MG63 (cell line): ENCODE measurements at regions not wholly inside any gene's neighbourhood (a gene's known extent, or its start where the extent isn't known, plus 50 kb on each side); places are given as distances from the start of the nearest gene placed in this dataset.

ENCODE experiments used
- DNase-seq: peaks from one replicate; pipeline ENCODE4 v3.0.0-alpha.2; 2020
- H3K27me3 ChIP-seq: fragments of 250-450 bp; sonication (Bioruptor Pico); 2 replicates; pipeline ENCODE4 v1.5.1; 2020; ENCODE audit warnings: mild to moderate bottlenecking, moderate library complexity
- H3K36me3 ChIP-seq: fragments of 250-450 bp; sonication (Bioruptor Pico); 2 replicates; pipeline ENCODE4 v1.5.1; 2020; ENCODE audit warnings: mild to moderate bottlenecking, moderate library complexity
- H3K4me3 ChIP-seq: fragments of 250-450 bp; sonication (Bioruptor Pico); 2 replicates; pipeline ENCODE4 v1.5.1; 2020; ENCODE audit warnings: mild to moderate bottlenecking, moderate library complexity
- H3K9me3 ChIP-seq: fragments of 250-450 bp; sonication (Bioruptor Pico); 2 replicates; pipeline ENCODE4 v1.5.1; 2020; ENCODE audit warnings: mild to moderate bottlenecking, moderate library complexity

GRCh38 chr22:48044487-48045060 lies 1282.1 kb downstream of the TBC1D22A start:
- H3K36me3 ChIP-seq = no peaks in the 10 kb centered on the region

GRCh38 chr22:48043581-48043980 lies 1281.1 kb downstream of the TBC1D22A start:
- DNase-seq = no peak
- Histone ChIP-seq H3K4me3 (no peak overlapping the region), H3K36me3 (no peaks in the 10 kb centered on the region), H3K27me3 (no peaks in the 10 kb centered on the region), H3K9me3 (no peaks in the 10 kb centered on the region)

More at GRCh38 chr22:48044487-48045060, 1282.1 kb downstream of the TBC1D22A start:
- Histone ChIP-seq H3K27me3 (no peaks in the 10 kb centered on the region), H3K9me3 (no peaks in the 10 kb centered on the region), H3K4me3 (no peak overlapping the region)
- no peak for DNase-seq

GRCh38 chr22:48042621-48043395 lies 1280.4 kb downstream of the TBC1D22A start:
- no peak overlapping the region for H3K4me3 ChIP-seq
- H3K27me3 ChIP-seq = no peaks in the 10 kb centered on the region
- H3K9me3 ChIP-seq = no peaks in the 10 kb centered on the region
- H3K36me3 ChIP-seq = no peaks in the 10 kb centered on the region
- DNase-seq = no peak

GRCh38 chr22:48039326-48039725 lies 1276.9 kb downstream of the TBC1D22A start:
- DNase-seq = no peak
- H3K4me3 ChIP-seq = no peak overlapping the region
- H3K27me3 ChIP-seq = no peaks in the 10 kb centered on the region
- no peaks in the 10 kb centered on the region for H3K36me3 ChIP-seq
- no peaks in the 10 kb centered on the region for H3K9me3 ChIP-seq

- H3K9me3 ChIP-seq = no peaks in the 10 kb centered on the region
- H3K4me3 ChIP-seq = no peak overlapping the region
- H3K36me3 ChIP-seq = no peaks in the 10 kb centered on the region
- DNase-seq = no peak
- H3K27me3 ChIP-seq = no peaks in the 10 kb centered on the region; the same call in 1 of the 2 replicates
These were observed 1275.2 kb downstream of the TBC1D22A start for GRCh38 chr22:48037618-48038017.

GRCh38 chr22:48035897-48036296 lies 1273.4 kb downstream of the TBC1D22A start:
- DNase-seq = no peak
- no peaks in the 10 kb centered on the region for H3K36me3 ChIP-seq
- H3K9me3 ChIP-seq = no peaks in the 10 kb centered on the region
- no peaks in the 10 kb centered on the region; the same call in 1 of the 2 replicates for H3K27me3 ChIP-seq
- H3K4me3 ChIP-seq = no peak overlapping the region

GRCh38 chr22:48031589-48031988 lies 1269.1 kb downstream of the TBC1D22A start:
- no peak for DNase-seq
- H3K36me3 ChIP-seq = no peaks in the 10 kb centered on the region
- H3K27me3 ChIP-seq = no peaks in the 10 kb centered on the region; the same call in 1 of the 2 replicates
- H3K4me3 ChIP-seq = no peak overlapping the region
- no peaks in the 10 kb centered on the region for H3K9me3 ChIP-seq

GRCh38 chr22:48025096-48025495 lies 1262.6 kb downstream of the TBC1D22A start:
- Histone ChIP-seq H3K36me3 (no peaks in the 10 kb centered on the region), H3K9me3 (0 out of 2 replicates have a peak, but pooled peaks cover 3% of the 10 kb centered on the region), H3K27me3 (no peaks in the 10 kb centered on the region), H3K4me3 (no peak overlapping the region)
- no peak for DNase-seq

- no peaks in the 10 kb centered on the region for H3K27me3 ChIP-seq
- DNase-seq = no peak
- H3K4me3 ChIP-seq = no peak overlapping the region
- H3K9me3 ChIP-seq = 0 out of 2 replicates have a peak, but pooled peaks cover 5% of the 10 kb centered on the region
- H3K36me3 ChIP-seq = no peaks in the 10 kb centered on the region
These were observed 1259.5 kb downstream of the TBC1D22A start for GRCh38 chr22:48021991-48022401.

- Histone ChIP-seq H3K9me3 (0 out of 2 replicates have a peak, but pooled peaks cover 5% of the 10 kb centered on the region), H3K36me3 (no peaks in the 10 kb centered on the region), H3K4me3 (no peak overlapping the region), H3K27me3 (no peaks in the 10 kb centered on the region)
- no peak for DNase-seq
These were observed 1255.9 kb downstream of the TBC1D22A start for GRCh38 chr22:48018346-48018745.

- Histone ChIP-seq H3K4me3 (no peak overlapping the region), H3K27me3 (no peaks in the 10 kb centered on the region), H3K36me3 (no peaks in the 10 kb centered on the region), H3K9me3 (0 out of 2 replicates have a peak, but pooled peaks cover 5% of the 10 kb centered on the region)
- no peak for DNase-seq
These were observed 1253.3 kb downstream of the TBC1D22A start for GRCh38 chr22:48015701-48016100.

GRCh38 chr22:48004936-48005335 lies 1242.5 kb downstream of the TBC1D22A start:
- Histone ChIP-seq H3K9me3 (no peaks in the 10 kb centered on the region), H3K27me3 (no peaks in the 10 kb centered on the region), H3K36me3 (no peaks in the 10 kb centered on the region), H3K4me3 (no peak overlapping the region)
- no peak for DNase-seq

GRCh38 chr22:48004038-48004437 lies 1241.6 kb downstream of the TBC1D22A start:
- Histone ChIP-seq H3K4me3 (no peak overlapping the region), H3K36me3 (no peaks in the 10 kb centered on the region), H3K9me3 (no peaks in the 10 kb centered on the region), H3K27me3 (no peaks in the 10 kb centered on the region)
- no peak for DNase-seq

GRCh38 chr22:48001101-48001500 lies 1238.7 kb downstream of the TBC1D22A start:
- no peak for DNase-seq
- Histone ChIP-seq H3K4me3 (no peak overlapping the region), H3K27me3 (no peaks in the 10 kb centered on the region), H3K9me3 (no peaks in the 10 kb centered on the region), H3K36me3 (no peaks in the 10 kb centered on the region)

GRCh38 chr22:47997612-47998011 lies 1235.2 kb downstream of the TBC1D22A start:
- Histone ChIP-seq H3K4me3 (no peak overlapping the region), H3K27me3 (no peaks in the 10 kb centered on the region), H3K36me3 (no peaks in the 10 kb centered on the region), H3K9me3 (no peaks in the 10 kb centered on the region)
- no peak for DNase-seq

GRCh38 chr22:47997052-47997590 lies 1234.7 kb downstream of the TBC1D22A start:
- DNase-seq = no peak
- Histone ChIP-seq H3K36me3 (no peaks in the 10 kb centered on the region), H3K27me3 (no peaks in the 10 kb centered on the region), H3K4me3 (no peak overlapping the region), H3K9me3 (no peaks in the 10 kb centered on the region)

- Histone ChIP-seq H3K27me3 (no peaks in the 10 kb centered on the region), H3K4me3 (no peak overlapping the region), H3K9me3 (no peaks in the 10 kb centered on the region), H3K36me3 (no peaks in the 10 kb centered on the region)
- DNase-seq = no peak
These were observed 1234.0 kb downstream of the TBC1D22A start for GRCh38 chr22:47996446-47996857.

GRCh38 chr22:47995718-47996117 lies 1233.3 kb downstream of the TBC1D22A start:
- H3K9me3 ChIP-seq = no peaks in the 10 kb centered on the region
- H3K4me3 ChIP-seq = no peak overlapping the region
- H3K27me3 ChIP-seq = no peaks in the 10 kb centered on the region
- no peaks in the 10 kb centered on the region for H3K36me3 ChIP-seq
- DNase-seq = no peak
